Smooth muscle cell (in vitro differentiated cells): ENCODE measurements at regions not wholly inside any gene's neighbourhood (a gene's known extent, or its start where the extent isn't known, plus 50 kb on each side); places are given as distances from the start of the nearest gene placed in this dataset.

Experiments used
- DNase-seq: peaks from one replicate; lab custom pipeline; 2025; ENCODE audit not compliant: unreplicated experiment; lab: John Stamatoyannopoulos, UW
- H2AFZ ChIP-seq: fragments of 200-600 bp; sonication (generic); 2 replicates; pipeline ENCODE4 v1.6.0; 2016; ENCODE audit warnings: antibody characterized with exemption, low read depth, mild to moderate bottlenecking
- H3F3A ChIP-seq: fragments of 200-600 bp; sonication (generic); 2 replicates; pipeline ENCODE4 v1.6.0; 2017; ENCODE audit warnings: antibody characterized with exemption, low read depth
- H3K27ac ChIP-seq: fragments of 200-600 bp; sonication (generic); 2 replicates; pipeline ENCODE4 v1.5.1; 2016; ENCODE audit warnings: low read depth, mild to moderate bottlenecking
- H3K27me3 ChIP-seq: fragments of 200-600 bp; sonication (generic); 2 replicates; pipeline ENCODE4 v1.6.1; 2016; ENCODE audit warnings: low read depth, mild to moderate bottlenecking
- H3K36me3 ChIP-seq: fragments of 200-600 bp; sonication (generic); 2 replicates; pipeline ENCODE4 v1.5.1; 2016; ENCODE audit warnings: low read depth
- H3K4me1 ChIP-seq: fragments of 200-600 bp; sonication (generic); 2 replicates; pipeline ENCODE4 v1.5.1; 2016; ENCODE audit warnings: low read depth
- H3K4me2 ChIP-seq: fragments of 200-600 bp; sonication (generic); 2 replicates; pipeline ENCODE4 v1.6.0; 2016; ENCODE audit warnings: mild to moderate bottlenecking
- H3K4me3 ChIP-seq: fragments of 200-600 bp; sonication (generic); 2 replicates; pipeline ENCODE4 v1.5.1; 2016; ENCODE audit warnings: mild to moderate bottlenecking
- H3K79me2 ChIP-seq: fragments of 200-600 bp; sonication (generic); 2 replicates; pipeline ENCODE4 v1.6.0; 2016; ENCODE audit warnings: low read depth, mild to moderate bottlenecking
- H3K9ac ChIP-seq: fragments of 200-600 bp; sonication (generic); 2 replicates; pipeline ENCODE4 v1.6.0; 2016; ENCODE audit warnings: low read depth
- H3K9me3 ChIP-seq: fragments of 200-600 bp; sonication (generic); replicated peaks from 2 replicates; pipeline ENCODE4 v1.5.1; 2016; ENCODE audit warnings: low read depth
- H4K20me1 ChIP-seq: fragments of 200-600 bp; sonication (generic); 2 replicates; pipeline ENCODE4 v1.6.0; 2016; ENCODE audit warnings: low read depth
- WGBS: methylation state at CpG from one replicate; pipeline ENCODE4 v1.1.7; 2016; ENCODE audit warnings: low lambda C conversion rate; 5-methylcytosine and 5-hydroxymethylcytosine counted together
- TF ChIP-seq, protein P1 (sequence below): fragments of 200-600 bp; sonication (generic); IDR thresholded peaks from 2 replicates; pipeline ENCODE4 v1.5.1; 2017; ENCODE audit warnings: borderline replicate concordance, mild to moderate bottlenecking, antibody characterized with exemption; ENCODE audit not compliant: insufficient read depth, poor library complexity, severe bottlenecking

DNA sequence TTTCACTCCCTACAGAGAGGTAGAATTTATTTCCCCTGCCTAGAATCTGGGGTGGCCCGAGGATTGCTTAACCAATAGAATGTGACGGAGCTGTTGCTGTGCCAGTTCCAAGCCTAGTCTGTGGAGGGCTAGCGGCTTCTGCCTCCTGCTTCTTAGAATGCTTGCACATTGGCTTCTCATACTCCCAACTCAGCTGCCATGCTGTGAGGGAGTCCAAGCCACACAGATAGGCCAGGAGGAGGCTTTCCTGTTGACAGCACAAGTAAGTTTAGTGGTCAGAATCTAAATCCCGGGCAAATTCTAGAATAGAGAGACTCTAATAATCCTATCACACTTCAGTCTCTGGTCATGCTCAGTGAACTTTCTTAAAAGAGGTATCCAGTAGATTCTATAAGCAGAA, 57.5 kb upstream of the SNRPB2 start:
- no peaks in the 10 kb centered on the region for H3K79me2 ChIP-seq
- H3F3A ChIP-seq, result no peaks in the 10 kb centered on the region

DNA sequence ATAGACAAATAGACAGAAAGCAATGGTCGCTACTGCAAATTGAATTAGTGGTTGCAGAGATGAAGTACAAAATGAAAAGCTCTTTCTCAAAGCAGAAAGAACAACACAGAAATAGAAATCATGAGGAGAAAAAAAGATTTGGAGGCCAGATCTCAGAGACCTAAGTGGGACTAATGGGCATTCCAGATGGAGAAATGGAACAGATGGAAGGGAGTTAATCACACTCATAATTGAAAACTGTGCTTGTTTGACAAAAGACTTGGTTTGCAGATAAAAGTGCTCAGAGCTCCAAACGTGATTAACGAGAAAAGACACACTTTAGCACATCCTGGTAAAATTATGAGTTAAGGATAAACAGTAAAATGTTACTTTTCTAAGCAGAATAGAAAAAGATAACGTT, 58.1 kb upstream of the SNRPB2 start:
- no peak overlapping the region for H3K4me2 ChIP-seq
- H3K27me3 ChIP-seq, result no peaks in the 10 kb centered on the region
- no peak overlapping the region for H3K9ac ChIP-seq
- TF ChIP-seq, protein P1, sequence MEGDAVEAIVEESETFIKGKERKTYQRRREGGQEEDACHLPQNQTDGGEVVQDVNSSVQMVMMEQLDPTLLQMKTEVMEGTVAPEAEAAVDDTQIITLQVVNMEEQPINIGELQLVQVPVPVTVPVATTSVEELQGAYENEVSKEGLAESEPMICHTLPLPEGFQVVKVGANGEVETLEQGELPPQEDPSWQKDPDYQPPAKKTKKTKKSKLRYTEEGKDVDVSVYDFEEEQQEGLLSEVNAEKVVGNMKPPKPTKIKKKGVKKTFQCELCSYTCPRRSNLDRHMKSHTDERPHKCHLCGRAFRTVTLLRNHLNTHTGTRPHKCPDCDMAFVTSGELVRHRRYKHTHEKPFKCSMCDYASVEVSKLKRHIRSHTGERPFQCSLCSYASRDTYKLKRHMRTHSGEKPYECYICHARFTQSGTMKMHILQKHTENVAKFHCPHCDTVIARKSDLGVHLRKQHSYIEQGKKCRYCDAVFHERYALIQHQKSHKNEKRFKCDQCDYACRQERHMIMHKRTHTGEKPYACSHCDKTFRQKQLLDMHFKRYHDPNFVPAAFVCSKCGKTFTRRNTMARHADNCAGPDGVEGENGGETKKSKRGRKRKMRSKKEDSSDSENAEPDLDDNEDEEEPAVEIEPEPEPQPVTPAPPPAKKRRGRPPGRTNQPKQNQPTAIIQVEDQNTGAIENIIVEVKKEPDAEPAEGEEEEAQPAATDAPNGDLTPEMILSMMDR, result no peak
- H4K20me1 ChIP-seq, result no peaks in the 10 kb centered on the region
- no peaks in the 10 kb centered on the region for H3K79me2 ChIP-seq
- no peaks in the 10 kb centered on the region for H3K9me3 ChIP-seq
- no peaks in the 10 kb centered on the region for H3F3A ChIP-seq
- no peak overlapping the region for H2AFZ ChIP-seq
- WGBS, result 68% methylated on average over 4 of the region's 4 CpGs
- no peaks in the 10 kb centered on the region for H3K36me3 ChIP-seq
- DNase-seq, result no peak
- no peaks in the 10 kb centered on the region for H3K4me1 ChIP-seq
- no peak overlapping the region for H3K4me3 ChIP-seq
- no peak overlapping the region for H3K27ac ChIP-seq

More for the DNA sequence above, 57.5 kb upstream of the SNRPB2 start:
- no peaks in the 10 kb centered on the region for H4K20me1 ChIP-seq
- no peak overlapping the region for H3K4me3 ChIP-seq
- no peaks in the 10 kb centered on the region for H3K4me1 ChIP-seq
- no peak overlapping the region for H3K4me2 ChIP-seq
- H3K36me3 ChIP-seq, result no peaks in the 10 kb centered on the region
- no peak for DNase-seq
- TF ChIP-seq, protein P1, result no peak
- no peaks in the 10 kb centered on the region for H3K27me3 ChIP-seq
- no peaks in the 10 kb centered on the region for H3K9me3 ChIP-seq
- H2AFZ ChIP-seq, result no peak overlapping the region
- H3K27ac ChIP-seq, result no peak overlapping the region
- 86% methylated on average over 4 of the region's 4 CpGs for WGBS
- no peak overlapping the region for H3K9ac ChIP-seq

DNA sequence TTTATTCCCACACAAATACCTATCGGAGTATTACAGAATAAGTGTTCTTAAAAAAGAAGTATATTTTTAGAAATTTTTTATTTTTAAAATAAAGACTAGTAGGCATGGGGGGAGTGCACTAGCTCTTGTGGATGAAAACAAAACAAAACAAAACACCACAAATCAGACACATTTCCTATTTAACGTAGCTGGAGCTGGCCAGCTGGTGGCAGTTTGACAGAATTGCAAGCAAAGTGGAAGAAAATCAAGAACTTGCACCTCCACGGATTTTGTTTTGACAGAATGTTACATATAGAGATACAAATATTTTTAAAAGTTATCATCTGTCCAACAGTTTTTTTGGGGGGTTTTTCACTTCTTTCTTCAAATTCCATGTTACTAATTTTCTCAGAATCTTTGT, 63.6 kb upstream of the SNRPB2 start:
- Histone ChIP-seq H3K9me3 (no peaks in the 10 kb centered on the region), H2AFZ (no peak overlapping the region), H3K27me3 (no peaks in the 10 kb centered on the region), H3K4me3 (no peak overlapping the region), H3K27ac (no peak overlapping the region), H4K20me1 (no peaks in the 10 kb centered on the region), H3K36me3 (no peaks in the 10 kb centered on the region), H3K4me2 (no peak overlapping the region), H3F3A (no peaks in the 10 kb centered on the region), H3K4me1 (no peaks in the 10 kb centered on the region), H3K79me2 (no peaks in the 10 kb centered on the region), H3K9ac (no peak overlapping the region)
- TF ChIP-seq, protein P1, result peak; percentile 7
- WGBS, result 88% methylated on average over 3 of the region's 3 CpGs
- no peak for DNase-seq

DNA sequence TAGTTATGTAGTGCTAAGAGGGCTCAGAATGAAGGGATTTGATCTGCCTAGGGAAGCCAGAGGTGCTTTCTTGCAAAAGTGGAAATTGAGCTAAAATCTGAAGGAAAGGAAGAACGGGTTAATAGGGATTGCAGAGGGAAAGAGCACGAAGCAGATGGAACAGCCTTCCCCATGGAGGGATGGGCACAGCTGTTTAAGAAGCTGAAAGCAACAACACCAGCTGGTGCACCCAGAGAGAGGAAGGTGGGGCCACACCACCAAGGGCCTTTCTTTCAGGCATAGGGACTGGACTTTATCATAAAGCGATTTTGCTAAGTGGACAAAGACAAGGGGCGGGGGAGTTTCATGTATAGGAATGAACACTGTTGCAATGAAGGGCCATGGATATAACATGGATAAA, 65.8 kb upstream of the SNRPB2 start:
- no peaks in the 10 kb centered on the region for H4K20me1 ChIP-seq
- no peak overlapping the region for H3K9ac ChIP-seq
- H3K27me3 ChIP-seq, result no peaks in the 10 kb centered on the region
- no peak overlapping the region for H3K4me2 ChIP-seq
- no peak for DNase-seq
- H3K36me3 ChIP-seq, result no peaks in the 10 kb centered on the region
- no peaks in the 10 kb centered on the region for H3K4me1 ChIP-seq
- H3K27ac ChIP-seq, result no peak overlapping the region
- no peak overlapping the region for H2AFZ ChIP-seq
- no peaks in the 10 kb centered on the region for H3K9me3 ChIP-seq
- TF ChIP-seq, protein P1, result no peak
- WGBS, result 88% methylated on average over 4 of the region's 4 CpGs
- no peaks in the 10 kb centered on the region for H3F3A ChIP-seq
- H3K4me3 ChIP-seq, result no peak overlapping the region
- H3K79me2 ChIP-seq, result no peaks in the 10 kb centered on the region
